Gastrocnemius medialis (tissue), 4 donors: ENCODE measurements at regions not wholly inside any gene's neighbourhood (a gene's known extent, or its start where the extent isn't known, plus 50 kb on each side); places are given as distances from the start of the nearest gene placed in this dataset.

ENCODE experiments used
- POLR2A ChIP-seq, 2 donors: fragments of 450-650 bp; IDR thresholded peaks; one replicate each; pipeline ENCODE4 v1.6.1; 2017; ENCODE audit warnings: antibody characterized with exemption in 2 of 2, mild to moderate bottlenecking in 2 of 2, moderate library complexity in 2 of 2
- TF ChIP-seq, protein P1 (sequence below), 5 experiments: fragments of 450-650 bp in 3 of 5; fragments of 200-600 bp in 2 of 5; sonication (generic) in 2 of 5; IDR thresholded peaks in 4 of 5; conservative IDR thresholded peaks in 1 of 5; 1 replicate in 4 of 5; 2 replicates in 1 of 5; pipeline ENCODE4 v1.5.1; 2016 to 2019; ENCODE audit warnings: antibody characterized with exemption in 5 of 5, mild to moderate bottlenecking in 3 of 5, moderate library complexity in 3 of 5

GRCh38 chr21:23612210-23612609 is 1995.1 kb downstream of the MRPL39 start:
- TF ChIP-seq, protein P1, sequence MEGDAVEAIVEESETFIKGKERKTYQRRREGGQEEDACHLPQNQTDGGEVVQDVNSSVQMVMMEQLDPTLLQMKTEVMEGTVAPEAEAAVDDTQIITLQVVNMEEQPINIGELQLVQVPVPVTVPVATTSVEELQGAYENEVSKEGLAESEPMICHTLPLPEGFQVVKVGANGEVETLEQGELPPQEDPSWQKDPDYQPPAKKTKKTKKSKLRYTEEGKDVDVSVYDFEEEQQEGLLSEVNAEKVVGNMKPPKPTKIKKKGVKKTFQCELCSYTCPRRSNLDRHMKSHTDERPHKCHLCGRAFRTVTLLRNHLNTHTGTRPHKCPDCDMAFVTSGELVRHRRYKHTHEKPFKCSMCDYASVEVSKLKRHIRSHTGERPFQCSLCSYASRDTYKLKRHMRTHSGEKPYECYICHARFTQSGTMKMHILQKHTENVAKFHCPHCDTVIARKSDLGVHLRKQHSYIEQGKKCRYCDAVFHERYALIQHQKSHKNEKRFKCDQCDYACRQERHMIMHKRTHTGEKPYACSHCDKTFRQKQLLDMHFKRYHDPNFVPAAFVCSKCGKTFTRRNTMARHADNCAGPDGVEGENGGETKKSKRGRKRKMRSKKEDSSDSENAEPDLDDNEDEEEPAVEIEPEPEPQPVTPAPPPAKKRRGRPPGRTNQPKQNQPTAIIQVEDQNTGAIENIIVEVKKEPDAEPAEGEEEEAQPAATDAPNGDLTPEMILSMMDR (IDR thresholded peaks at IDR 0.05 in 4 of 5, conservative IDR thresholded peaks at IDR 0.05 in 1 of 5) = no peak
- TF ChIP-seq POLR2A (IDR thresholded peaks at IDR 0.05) = no peak
